ENCODE measurements at regions not wholly inside any gene's neighbourhood (a gene's known extent, or its start where the extent isn't known, plus 50 kb on each side); places are given as distances from the start of the nearest gene placed in this dataset.
"Not testable (repeated sequence)": the region's sequence is repeated elsewhere in the genome, so short reads cannot be mapped to it uniquely, and the experiment has no call there.

GRCh38 chr12:94916663-94917062 is 86.8 kb downstream of the NDUFA12 start:
- in situ Hi-C loops (cut with HindIII; ENCODE audit: low pct_unique_long_range_greater_than_20kb, low sequenced_read_pairs): no loop called here
- no peak for DNase-seq (ENCODE audit: low read depth)

DNA sequence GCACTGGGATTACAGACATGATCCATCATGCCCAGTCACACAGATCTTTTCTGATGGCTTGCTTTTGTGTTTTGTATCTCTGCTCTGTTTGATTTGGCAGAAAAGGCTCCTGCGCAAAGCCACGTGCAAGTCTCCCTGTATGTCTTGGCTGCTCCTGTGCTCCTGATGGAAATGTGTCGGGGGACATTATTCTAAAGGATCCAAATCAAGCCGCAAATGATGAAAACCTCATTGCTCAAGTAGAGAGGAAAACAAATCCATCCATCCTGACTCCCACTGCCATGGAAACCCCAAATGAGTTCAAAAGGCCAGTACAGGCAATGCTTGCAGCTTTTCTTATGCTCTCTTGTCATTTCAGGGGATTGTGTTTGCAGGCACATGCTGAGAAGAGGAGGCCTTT is 93.8 kb downstream of the NDUFA12 start:
- in situ Hi-C loops (cut with HindIII; ENCODE audit: low pct_unique_long_range_greater_than_20kb, low sequenced_read_pairs): no loop called here
- DNase-seq (ENCODE audit: low read depth): no peak

- DNase-seq (ENCODE audit: low read depth); in situ Hi-C loops (cut with HindIII; ENCODE audit: low pct_unique_long_range_greater_than_20kb, low sequenced_read_pairs): not testable (repeated sequence)
Measured at GRCh38 chr12:94905749-94906148, 97.7 kb downstream of the NDUFA12 start.

DNA sequence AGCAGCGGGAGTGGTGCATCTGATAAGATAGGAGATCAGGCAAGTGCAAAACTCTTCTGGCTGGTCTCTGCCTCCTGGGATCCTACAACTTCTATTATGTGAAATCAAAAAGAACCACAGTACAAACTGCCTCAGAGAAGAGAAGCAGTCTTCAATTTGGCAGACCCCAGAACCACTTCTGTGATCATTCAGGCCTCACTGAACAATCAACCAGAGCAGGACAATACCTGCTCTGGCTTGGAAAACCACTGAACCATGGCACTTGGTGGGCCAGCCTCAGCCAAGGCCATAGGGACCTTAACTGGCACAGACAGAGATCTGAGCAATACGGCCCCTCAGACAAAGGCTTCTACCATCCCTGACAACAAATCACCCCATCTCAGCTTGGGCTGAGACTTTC is 103.0 kb downstream of the NDUFA12 start:
- no peak for DNase-seq (ENCODE audit: low read depth)
- in situ Hi-C loops (cut with HindIII; ENCODE audit: low pct_unique_long_range_greater_than_20kb, low sequenced_read_pairs): no loop called here

DNA sequence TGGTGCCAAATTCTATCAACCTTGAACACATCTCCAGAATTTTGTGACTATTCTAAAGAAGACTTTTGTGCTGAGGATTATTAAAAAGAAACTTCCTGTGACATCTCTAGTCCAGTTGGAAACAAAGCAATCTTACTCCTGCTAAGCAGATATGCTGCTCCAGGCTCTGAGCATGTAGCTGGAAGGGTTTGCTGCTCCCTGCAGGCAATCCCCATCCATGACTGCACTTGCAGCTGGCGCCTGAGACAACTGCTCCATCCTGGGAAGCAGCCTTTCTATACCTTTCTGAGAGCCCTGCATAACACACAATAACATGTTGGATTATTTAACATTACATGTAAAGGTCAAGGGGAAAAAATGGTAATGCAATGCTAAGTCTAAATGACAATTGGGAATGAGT is 105.1 kb downstream of the NDUFA12 start:
- in situ Hi-C loops (cut with HindIII; ENCODE audit: low pct_unique_long_range_greater_than_20kb, low sequenced_read_pairs): no loop called here

DNA sequence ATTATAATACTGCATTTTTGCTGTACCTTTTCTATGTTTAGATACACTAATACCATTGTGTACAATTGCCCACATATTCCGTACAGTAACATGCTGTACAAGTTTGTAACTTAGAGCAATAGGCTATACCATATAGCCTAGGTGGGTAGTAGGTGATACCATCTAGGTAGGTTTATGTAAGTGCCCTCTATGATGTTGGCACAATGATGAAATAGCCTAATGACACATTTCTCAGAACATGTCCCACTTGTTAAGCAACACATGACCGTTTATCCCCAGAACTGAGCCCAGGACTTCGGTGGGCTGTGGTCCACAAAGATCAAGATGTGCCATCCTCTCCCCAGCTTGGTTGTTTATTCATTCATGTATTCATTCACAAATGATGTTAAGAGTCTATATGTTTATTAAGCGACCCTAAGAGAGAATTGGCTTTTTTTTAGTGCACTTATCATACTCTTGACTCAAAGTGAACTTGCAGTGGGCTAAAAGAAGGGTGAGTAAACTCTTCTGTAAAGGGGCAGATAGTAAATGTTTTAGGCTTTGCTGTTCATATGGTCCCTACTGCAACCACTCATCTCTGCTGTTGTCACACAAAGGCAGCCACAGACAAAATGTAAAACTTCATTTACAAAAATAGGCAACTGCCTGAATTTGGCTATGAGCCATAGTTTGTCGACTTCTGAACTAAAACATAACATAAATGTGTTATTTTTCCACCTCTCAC is 110.8 kb downstream of the NDUFA12 start:
- in situ Hi-C loops (cut with HindIII; ENCODE audit: low pct_unique_long_range_greater_than_20kb, low sequenced_read_pairs): no loop called here

More for the DNA sequence above, 105.1 kb downstream of the NDUFA12 start:
- no peak for DNase-seq (ENCODE audit: low read depth)

DNA sequence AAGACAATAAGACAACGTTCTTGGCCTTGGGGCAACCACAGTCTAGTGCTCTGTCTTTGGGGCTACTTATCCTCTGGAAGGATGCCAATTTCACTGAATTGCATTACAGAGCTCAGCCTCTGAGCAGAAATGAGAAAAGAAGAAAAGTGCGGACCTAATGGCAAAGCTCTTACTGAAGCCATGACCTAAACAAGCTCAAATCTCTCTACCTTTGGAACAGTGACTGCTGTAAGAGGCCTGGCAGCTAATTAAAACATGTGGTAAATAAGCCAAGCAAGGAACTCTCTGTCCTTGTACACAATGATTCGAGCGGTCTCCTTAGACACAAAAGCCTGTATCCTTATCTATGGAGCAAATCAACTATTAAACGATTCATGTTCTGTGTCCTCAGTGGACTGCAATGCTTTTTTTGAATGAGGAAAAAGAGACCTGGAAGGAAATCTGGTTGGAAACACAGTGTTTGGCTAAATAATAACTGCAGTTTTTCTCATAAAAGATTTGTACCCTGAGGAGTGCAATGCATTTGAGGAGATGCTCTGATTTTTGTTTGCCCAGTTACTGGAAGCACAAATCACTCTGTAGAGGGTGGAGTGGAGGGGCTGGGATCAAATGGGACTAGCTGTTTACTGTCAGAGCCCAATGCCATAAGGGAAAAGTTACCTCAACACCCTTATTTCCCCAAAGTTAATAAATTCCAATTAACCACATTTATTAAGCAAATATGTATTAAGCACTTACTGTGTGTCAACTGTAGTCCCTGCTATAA is 113.9 kb downstream of the NDUFA12 start:
- no peak for DNase-seq (ENCODE audit: low read depth)
- in situ Hi-C loops (cut with HindIII; ENCODE audit: low pct_unique_long_range_greater_than_20kb, low sequenced_read_pairs): no loop called here

More for the DNA sequence above, 110.8 kb downstream of the NDUFA12 start:
- no peak for DNase-seq (ENCODE audit: low read depth)

- in situ Hi-C loops (cut with HindIII; ENCODE audit: low pct_unique_long_range_greater_than_20kb, low sequenced_read_pairs): no loop called here
- no peak for DNase-seq (ENCODE audit: low read depth)
Measured at GRCh38 chr12:94879542-94879941, 124.0 kb downstream of the NDUFA12 start.

DNA sequence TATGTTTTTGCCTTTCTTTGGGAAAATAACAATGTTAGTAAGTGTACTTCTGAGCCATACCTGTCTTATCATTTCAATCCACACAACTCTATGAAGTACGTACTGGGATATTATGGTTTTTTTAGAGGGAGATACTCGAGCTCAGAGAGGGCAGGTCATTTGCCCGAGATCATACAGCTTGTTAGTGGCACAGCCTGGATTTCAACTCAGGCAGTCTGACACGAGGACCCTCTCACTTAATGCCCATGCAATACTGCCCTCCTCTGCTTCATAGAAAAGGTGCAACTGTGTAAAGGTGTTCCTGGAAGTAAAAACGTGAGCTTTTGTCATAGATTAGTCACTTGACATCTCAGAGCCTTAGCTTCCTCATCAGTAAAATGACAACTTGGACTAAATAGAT is 128.0 kb downstream of the NDUFA12 start:
- in situ Hi-C loops (cut with HindIII; ENCODE audit: low pct_unique_long_range_greater_than_20kb, low sequenced_read_pairs): no loop called here
- peak; percentile 2 for DNase-seq (ENCODE audit: low read depth)

GRCh38 chr12:94874518-94875302 is 128.8 kb downstream of the NDUFA12 start:
- in situ Hi-C loops (cut with HindIII; ENCODE audit: low pct_unique_long_range_greater_than_20kb, low sequenced_read_pairs): no loop called here
- no peak for DNase-seq (ENCODE audit: low read depth)

DNA sequence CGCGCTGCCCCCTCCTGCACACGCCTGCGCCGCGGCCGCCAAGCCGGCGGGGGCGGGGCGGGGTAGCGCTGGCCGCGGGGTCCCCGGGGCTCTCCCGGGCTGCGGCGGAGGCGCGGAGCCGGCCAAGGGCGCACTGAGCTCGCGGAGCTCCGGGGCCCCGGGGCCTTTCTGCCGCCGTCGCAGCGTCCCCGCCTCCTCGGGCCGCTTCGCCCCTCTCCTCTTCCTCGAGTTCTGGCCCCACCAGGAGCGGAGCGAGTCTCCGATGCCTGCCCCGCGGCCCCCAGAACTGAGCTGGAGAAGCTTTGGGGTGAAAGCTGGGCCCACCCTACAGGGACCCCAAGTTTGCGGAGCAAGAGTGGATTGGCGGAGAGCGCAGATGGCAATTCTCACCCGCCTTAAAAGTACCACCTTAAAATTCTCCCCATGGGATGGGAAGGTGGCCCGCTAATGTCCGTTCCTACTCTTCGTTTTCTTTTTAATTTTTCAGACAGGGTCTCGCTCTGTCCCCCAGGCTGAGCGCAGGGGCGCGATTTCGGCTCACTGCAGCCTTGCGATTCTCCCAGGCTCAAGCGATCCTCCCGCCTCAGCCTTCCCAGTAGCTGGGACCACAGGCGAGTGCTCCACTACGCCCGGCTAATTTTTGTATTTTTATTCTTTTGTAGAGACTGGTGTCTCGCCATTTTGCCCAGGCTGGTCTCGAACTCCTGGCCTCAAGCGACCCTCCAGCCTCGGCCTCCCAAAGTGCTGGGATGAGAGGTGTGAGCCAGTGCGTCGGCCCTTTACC is 129.6 kb downstream of the NDUFA12 start:
- DNase-seq (ENCODE audit: low read depth): no peak
- in situ Hi-C loops (cut with HindIII; ENCODE audit: low pct_unique_long_range_greater_than_20kb, low sequenced_read_pairs): no loop called here

- in situ Hi-C loops (cut with HindIII; ENCODE audit: low pct_unique_long_range_greater_than_20kb, low sequenced_read_pairs): no loop called here
- DNase-seq (ENCODE audit: low read depth): no peak
Measured at GRCh38 chr12:94872971-94873733, 130.3 kb downstream of the NDUFA12 start.

DNA sequence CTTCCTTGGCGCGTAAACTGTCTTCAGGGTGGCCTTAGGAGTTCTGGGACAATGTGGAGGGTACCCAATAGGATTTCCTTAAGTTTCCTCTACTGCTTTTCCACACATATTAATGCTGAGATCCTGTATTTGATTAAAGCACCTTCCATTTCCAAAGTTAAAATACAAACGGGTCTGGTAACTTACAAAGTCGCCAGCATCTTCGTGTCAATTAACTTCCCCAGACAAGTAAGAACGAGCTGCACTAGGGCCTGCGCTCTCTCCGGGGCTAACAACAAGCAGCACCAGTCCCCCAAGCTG is 130.9 kb downstream of the NDUFA12 start:
- in situ Hi-C loops (cut with HindIII; ENCODE audit: low pct_unique_long_range_greater_than_20kb, low sequenced_read_pairs): no loop called here
- DNase-seq (ENCODE audit: low read depth): no peak

GRCh38 chr12:94872007-94872653 is 131.4 kb downstream of the NDUFA12 start:
- DNase-seq (ENCODE audit: low read depth): no peak
- in situ Hi-C loops (cut with HindIII; ENCODE audit: low pct_unique_long_range_greater_than_20kb, low sequenced_read_pairs): no loop called here

- DNase-seq (ENCODE audit: low read depth): no peak
- in situ Hi-C loops (cut with HindIII; ENCODE audit: low pct_unique_long_range_greater_than_20kb, low sequenced_read_pairs): no loop called here
Measured at GRCh38 chr12:94870511-94870910, 133.0 kb downstream of the NDUFA12 start.

DNA sequence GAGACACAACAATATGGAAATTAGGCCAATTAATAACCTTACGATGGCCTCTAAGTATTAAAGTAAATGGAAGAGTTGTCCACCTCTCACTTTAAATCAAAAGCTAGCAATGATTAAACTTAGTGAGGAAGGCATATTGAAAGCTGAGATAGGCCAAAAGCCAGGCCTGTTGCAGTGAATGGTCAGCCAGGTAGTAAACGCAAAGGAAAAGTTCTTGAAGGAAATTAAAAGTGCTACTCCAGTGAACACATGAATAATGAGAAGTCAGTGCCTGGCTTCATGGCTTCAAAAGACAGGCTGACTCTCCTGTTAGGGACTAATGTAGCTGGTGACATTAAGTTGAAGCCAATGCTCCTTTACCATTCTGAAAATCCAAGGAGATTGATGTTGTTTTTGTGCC is 135.3 kb downstream of the NDUFA12 start:
- no peak for DNase-seq (ENCODE audit: low read depth)
- in situ Hi-C loops (cut with HindIII; ENCODE audit: low pct_unique_long_range_greater_than_20kb, low sequenced_read_pairs): no loop called here

DNA sequence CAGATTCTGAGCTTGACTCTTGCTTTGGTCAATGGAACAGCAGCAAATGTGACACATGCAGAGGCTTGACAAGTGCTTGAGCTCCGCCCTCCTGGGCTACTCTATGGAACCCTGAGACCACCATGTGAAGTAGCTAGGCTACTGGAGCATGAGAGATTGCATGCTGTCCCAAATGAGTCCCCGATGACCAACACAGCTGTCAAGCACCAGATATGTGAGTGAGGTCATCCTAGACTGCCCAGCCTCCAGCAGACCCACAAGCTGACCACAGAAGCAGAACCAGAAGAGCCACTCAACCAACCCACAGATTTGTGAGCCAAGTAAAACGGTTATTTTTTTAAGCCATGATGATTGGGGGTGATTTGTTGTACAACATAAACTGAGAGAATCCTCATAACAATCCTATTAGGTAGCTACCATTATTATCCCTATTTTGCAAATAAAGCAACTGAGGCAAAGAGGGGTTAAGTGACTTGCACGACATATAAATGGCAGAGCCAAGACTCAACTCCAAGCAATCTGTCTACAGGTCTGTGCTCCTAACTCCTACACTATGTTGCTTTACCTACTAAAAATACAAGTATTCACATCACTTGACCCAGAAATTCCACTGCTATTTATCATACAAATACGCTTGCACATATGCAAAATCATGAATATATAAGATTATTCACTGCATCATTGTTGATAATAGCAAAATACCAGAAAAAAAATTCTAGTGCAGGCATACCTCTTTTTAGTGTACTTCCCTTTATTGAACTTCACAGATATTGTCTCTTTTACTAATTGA is 136.2 kb downstream of the NDUFA12 start:
- in situ Hi-C loops (cut with HindIII; ENCODE audit: low pct_unique_long_range_greater_than_20kb, low sequenced_read_pairs): no loop called here

More for the DNA sequence above, 136.2 kb downstream of the NDUFA12 start:
- DNase-seq (ENCODE audit: low read depth): no peak
